Esophagus muscularis mucosa (tissue), 4 donors: ENCODE measurements at regions not wholly inside any gene's neighbourhood (a gene's known extent, or its start where the extent isn't known, plus 50 kb on each side); places are given as distances from the start of the nearest gene placed in this dataset.

ENCODE experiments used
- EP300 ChIP-seq: sonication (generic); formaldehyde crosslinking; IDR thresholded peaks from one replicate; pipeline ENCODE4 v1.6.1; 2017; ENCODE audit warnings: antibody characterized with exemption
- POLR2A ChIP-seq: fragments of 450-650 bp; IDR thresholded peaks from one replicate; pipeline ENCODE4 v1.6.1; 2017; ENCODE audit warnings: antibody characterized with exemption, moderate library complexity, mild to moderate bottlenecking, low read depth
- POLR2AphosphoS5 ChIP-seq, 2 donors: sonication (generic); formaldehyde crosslinking; IDR thresholded peaks; one replicate each; pipeline ENCODE4 v1.6.1; 2017; ENCODE audit warnings: antibody characterized with exemption in 2 of 2
- TF ChIP-seq, protein P1 (sequence below), 3 experiments: fragments of 200-600 bp in 2 of 3; fragments of 450-650 bp in 1 of 3; sonication (generic) in 2 of 3; IDR thresholded peaks; one replicate each; pipeline ENCODE4 v1.5.1; 2017 to 2019; ENCODE audit warnings: antibody characterized with exemption in 3 of 3, mild to moderate bottlenecking in 2 of 3, moderate library complexity in 1 of 3

DNA sequence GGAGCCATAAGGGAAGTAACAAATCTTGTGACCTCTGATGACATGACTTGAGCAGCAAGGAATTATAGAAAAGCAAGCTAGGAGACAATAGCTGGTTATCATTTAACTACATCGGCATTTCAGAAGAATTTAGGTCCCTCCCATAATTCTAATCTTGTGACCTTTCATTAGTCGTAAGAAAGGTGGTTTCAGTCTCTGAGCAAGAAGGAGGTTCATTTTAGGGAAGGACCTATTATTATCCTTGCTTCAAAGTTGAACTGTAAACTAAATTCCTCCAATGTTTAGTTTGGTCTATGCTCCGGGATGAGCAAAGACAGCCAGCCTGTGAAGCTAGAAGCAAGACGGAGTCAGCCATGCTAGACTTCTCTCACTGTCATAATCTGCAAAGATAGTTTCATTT, 159.6 kb downstream of the SLC16A9 start:
- TF ChIP-seq, protein P1, sequence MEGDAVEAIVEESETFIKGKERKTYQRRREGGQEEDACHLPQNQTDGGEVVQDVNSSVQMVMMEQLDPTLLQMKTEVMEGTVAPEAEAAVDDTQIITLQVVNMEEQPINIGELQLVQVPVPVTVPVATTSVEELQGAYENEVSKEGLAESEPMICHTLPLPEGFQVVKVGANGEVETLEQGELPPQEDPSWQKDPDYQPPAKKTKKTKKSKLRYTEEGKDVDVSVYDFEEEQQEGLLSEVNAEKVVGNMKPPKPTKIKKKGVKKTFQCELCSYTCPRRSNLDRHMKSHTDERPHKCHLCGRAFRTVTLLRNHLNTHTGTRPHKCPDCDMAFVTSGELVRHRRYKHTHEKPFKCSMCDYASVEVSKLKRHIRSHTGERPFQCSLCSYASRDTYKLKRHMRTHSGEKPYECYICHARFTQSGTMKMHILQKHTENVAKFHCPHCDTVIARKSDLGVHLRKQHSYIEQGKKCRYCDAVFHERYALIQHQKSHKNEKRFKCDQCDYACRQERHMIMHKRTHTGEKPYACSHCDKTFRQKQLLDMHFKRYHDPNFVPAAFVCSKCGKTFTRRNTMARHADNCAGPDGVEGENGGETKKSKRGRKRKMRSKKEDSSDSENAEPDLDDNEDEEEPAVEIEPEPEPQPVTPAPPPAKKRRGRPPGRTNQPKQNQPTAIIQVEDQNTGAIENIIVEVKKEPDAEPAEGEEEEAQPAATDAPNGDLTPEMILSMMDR (IDR thresholded peaks at IDR 0.05), result no peak
- TF ChIP-seq EP300 (no peak), POLR2A (no peak), POLR2AphosphoS5 (IDR thresholded peaks at IDR 0.05) (no peak)
